SK-N-SH (cell line): ENCODE measurements at regions not wholly inside any gene's neighbourhood (a gene's known extent, or its start where the extent isn't known, plus 50 kb on each side); places are given as distances from the start of the nearest gene placed in this dataset.

Source experiments
- CTCF ChIA-PET: fragments of 300-600, 350-600 bp; formaldehyde crosslinking; extraction: SDS; loops from one replicate; lab custom pipeline; 2021; lab: Yijun Ruan, JAX
- POLR2A ChIA-PET: fragments of 350-600 bp; sonication (Branson Sonifier 250); formaldehyde crosslinking; extraction: SDS; loops from one replicate; lab custom pipeline; 2020; ENCODE audit warnings: antibody characterized with exemption, inconsistent platforms; lab: Yijun Ruan, JAX
- DNase-seq: peaks from one replicate; pipeline ENCODE4 v3.0.0; 2012
- H2AFZ ChIP-seq: fragments of 200-600 bp; sonication (generic); 2 replicates; pipeline ENCODE4 v1.8.1; 2016; ENCODE audit warnings: antibody characterized with exemption, mild to moderate bottlenecking, low read depth
- H3F3A ChIP-seq: fragments of 200-600 bp; sonication (generic); replicated peaks from 2 replicates; pipeline ENCODE3; 2016; ENCODE audit warnings: antibody characterized with exemption, mild to moderate bottlenecking; ENCODE audit not compliant: insufficient read depth
- H3K27ac ChIP-seq, 2 experiments: fragments of 200-500 bp in 1 of 2; fragments of 200-600 bp in 1 of 2; sonication (Bioruptor generic) in 1 of 2; sonication (generic), shearing (Covaris generic) in 1 of 2; 2 replicates each; pipeline versions ENCODE4 v1.5.1 to v1.6.1; 2014 to 2016; ENCODE audit warnings: low read depth in 2 of 2, inconsistent platforms in 1 of 2, low read length in 1 of 2, mild to moderate bottlenecking in 1 of 2, mixed read lengths in 1 of 2
- H3K27me3 ChIP-seq: fragments of 200-600 bp; sonication (generic), shearing (Covaris generic); 2 replicates; pipeline ENCODE4 v1.6.1; 2016; ENCODE audit warnings: mixed run types; ENCODE audit not compliant: insufficient read depth
- H3K36me3 ChIP-seq, 2 experiments: fragments of 200-500 bp in 1 of 2; fragments of 200-600 bp in 1 of 2; sonication (Bioruptor generic) in 1 of 2; sonication (generic) in 1 of 2; replicated peaks in 1 of 2; 2 replicates each; pipeline versions ENCODE3 to v1.5.1; 2014 to 2016; ENCODE audit warnings: low read length in 1 of 2, mild to moderate bottlenecking in 1 of 2; ENCODE audit not compliant: insufficient read depth in 2 of 2, control insufficient read depth in 1 of 2
- H3K4me1 ChIP-seq, 2 experiments: fragments of 200-500 bp in 1 of 2; fragments of 200-600 bp in 1 of 2; sonication (Bioruptor generic) in 1 of 2; sonication (generic), shearing (Covaris generic) in 1 of 2; 2 replicates each; pipeline versions ENCODE4 v1.5.1 to v1.6.1; 2014 to 2016; ENCODE audit warnings: low read depth in 1 of 2, low read length in 1 of 2, mixed run types in 1 of 2; ENCODE audit not compliant: insufficient read depth in 2 of 2, control insufficient read depth in 1 of 2
- H3K4me2 ChIP-seq: fragments of 200-600 bp; sonication (generic), shearing (Covaris generic); 2 replicates; pipeline ENCODE4 v1.6.1; 2017; ENCODE audit warnings: mixed run types
- H3K4me3 ChIP-seq, 2 experiments: fragments of 200-500 bp in 1 of 2; fragments of 200-600 bp in 1 of 2; sonication (Bioruptor generic) in 1 of 2; sonication (generic), shearing (Covaris generic) in 1 of 2; 2 replicates each; pipeline versions ENCODE4 v1.5.1 to v1.8.1; 2014 to 2016; ENCODE audit warnings: low read depth in 2 of 2, inconsistent platforms in 1 of 2, low read length in 1 of 2, mild to moderate bottlenecking in 1 of 2, mixed read lengths in 1 of 2, moderate library complexity in 1 of 2
- H3K79me2 ChIP-seq: fragments of 200-600 bp; sonication (generic); 2 replicates; pipeline ENCODE4 v1.8.1; 2017; ENCODE audit warnings: mild to moderate bottlenecking; ENCODE audit not compliant: insufficient read depth
- H3K9ac ChIP-seq: fragments of 200-600 bp; sonication (generic); 2 replicates; pipeline ENCODE4 v1.6.1; 2017; ENCODE audit warnings: mixed run types
- H3K9me2 ChIP-seq: fragments of 200-600 bp; sonication (generic); 2 replicates; pipeline ENCODE4 v1.6.1; 2017; ENCODE audit warnings: mixed run types
- H3K9me3 ChIP-seq: fragments of 200-600 bp; sonication (generic); 2 replicates; pipeline ENCODE4 v1.6.1; 2017; ENCODE audit warnings: mixed run types, mild to moderate bottlenecking, moderate library complexity
- H4K20me1 ChIP-seq: fragments of 200-600 bp; sonication (generic); 2 replicates; pipeline ENCODE4 v1.6.1; 2017; ENCODE audit warnings: mild to moderate bottlenecking, mixed run types; ENCODE audit not compliant: insufficient read depth
- FOSL2 ChIP-seq: IDR thresholded peaks from 2 replicates; pipeline ENCODE4 v1.4.0; 2012; ENCODE audit warnings: low read depth, mild to moderate bottlenecking, moderate library complexity, borderline replicate concordance
- GABPA ChIP-seq: IDR thresholded peaks from 2 replicates; pipeline ENCODE4 v1.4.0; 2012; ENCODE audit warnings: low read depth, mild to moderate bottlenecking
- GATA2 ChIP-seq: sonication (generic); formaldehyde crosslinking; IDR thresholded peaks from 2 replicates; pipeline ENCODE4 v1.5.0; 2020; ENCODE audit warnings: mild to moderate bottlenecking, missing genetic modification reagents
- IRF3 ChIP-seq: fragments of 150-350 bp; IDR thresholded peaks from 2 replicates; pipeline ENCODE4 v1.6.1; 2016; ENCODE audit warnings: mild to moderate bottlenecking, low read depth, low read length
- JUND ChIP-seq: IDR thresholded peaks from 2 replicates; pipeline ENCODE4 v1.4.0; 2012
- MAX ChIP-seq: IDR thresholded peaks from 2 replicates; pipeline ENCODE4 v1.4.0; 2012; ENCODE audit warnings: low read depth
- NFIC ChIP-seq: IDR thresholded peaks from 2 replicates; pipeline ENCODE4 v1.4.0; 2012; ENCODE audit warnings: borderline replicate concordance
- NRF1 ChIP-seq: IDR thresholded peaks from 2 replicates; pipeline ENCODE4 v1.6.1; 2012; ENCODE audit warnings: low read depth, mild to moderate bottlenecking, low read length
- PBX3 ChIP-seq: IDR thresholded peaks from 2 replicates; pipeline ENCODE4; 2012
- POLR2AphosphoS5 ChIP-seq: IDR thresholded peaks from 2 replicates; pipeline ENCODE4 v1.6.1; 2012; ENCODE audit warnings: low read depth, low read length
- RFX5 ChIP-seq: IDR thresholded peaks from 2 replicates; pipeline ENCODE4 v1.6.1; 2012; ENCODE audit warnings: mild to moderate bottlenecking, improper control_type of control experiment, low read length
- RXRA ChIP-seq: IDR thresholded peaks from 2 replicates; pipeline ENCODE4 v1.4.0; 2012; ENCODE audit warnings: low read depth, mild to moderate bottlenecking, borderline replicate concordance
- SIN3A ChIP-seq: IDR thresholded peaks from 2 replicates; pipeline ENCODE4 v1.6.1; 2012; ENCODE audit warnings: low read depth, mild to moderate bottlenecking, low read length, moderate library complexity, borderline replicate concordance
- SMC3 ChIP-seq: IDR thresholded peaks from 2 replicates; pipeline ENCODE4 v1.6.1; 2012; ENCODE audit warnings: low read depth, low read length, improper control_type of control experiment
- TAF1 ChIP-seq: IDR thresholded peaks from 2 replicates; pipeline ENCODE4 v1.6.1; 2012; ENCODE audit warnings: low read depth, mild to moderate bottlenecking, low read length, moderate library complexity, borderline replicate concordance
- TEAD4 ChIP-seq: IDR thresholded peaks from 2 replicates; pipeline ENCODE4 v1.4.0; 2012; ENCODE audit warnings: mild to moderate bottlenecking, borderline replicate concordance; ENCODE audit not compliant: insufficient read depth
- WGBS: methylation state at CpG from one replicate; pipeline ENCODE4 v1.1.6; 2017; ENCODE audit warnings: low lambda C conversion rate; 5-methylcytosine and 5-hydroxymethylcytosine counted together
- TF ChIP-seq, protein P1 (sequence below): fragments of 200-600 bp; sonication (generic); IDR thresholded peaks from 2 replicates; pipeline ENCODE4 v1.6.1; 2017; ENCODE audit warnings: antibody characterized with exemption, mild to moderate bottlenecking, moderate library complexity

DNA sequence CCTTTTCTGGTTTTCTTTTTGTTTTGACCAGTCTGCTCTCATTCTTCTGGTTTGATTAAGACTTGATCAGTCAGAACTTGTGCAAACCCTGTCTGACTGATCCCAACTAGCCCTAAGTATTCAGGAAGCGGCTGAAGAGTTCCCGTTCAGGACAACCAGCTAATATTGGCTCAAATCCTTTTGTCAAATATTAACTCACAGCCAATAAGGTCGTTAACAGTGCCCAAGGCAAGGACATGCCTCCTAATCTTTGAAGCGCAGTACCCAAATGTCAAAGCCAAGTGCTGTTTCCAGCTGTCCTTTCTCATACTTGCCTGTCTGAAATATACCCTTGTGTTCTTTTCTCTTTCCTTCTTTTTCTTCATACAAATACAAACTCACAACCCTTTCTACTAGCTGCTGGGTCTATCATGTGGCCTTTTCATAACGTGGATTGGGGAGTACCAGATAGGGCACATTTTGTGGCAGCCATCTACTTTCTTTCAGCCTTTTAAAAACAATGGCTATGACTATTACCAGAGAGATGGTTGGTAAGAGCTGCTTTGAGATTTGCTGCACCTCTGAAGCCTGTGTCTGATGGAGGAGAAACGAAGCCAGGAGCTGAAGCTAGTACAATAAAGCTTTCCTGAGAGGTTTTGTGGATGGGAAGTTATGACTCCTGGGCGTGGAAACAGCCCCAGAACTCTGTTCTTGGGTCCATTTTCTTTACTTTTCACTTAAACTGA is 266.4 kb upstream of the ZNF608 start:
- 67% methylated on average over 7 of the region's 7 CpGs for WGBS

GRCh38 chr5:125014202-125014601 is 267.8 kb upstream of the ZNF608 start:
- H3K36me3 ChIP-seq, result no peaks in the 10 kb centered on the region
- no peak overlapping the region for H3K4me2 ChIP-seq
- no peaks in the 10 kb centered on the region for H3K9me3 ChIP-seq
- DNase-seq, result no peak
- no peaks in the 10 kb centered on the region for H3K27me3 ChIP-seq
- H3K9ac ChIP-seq, result no peak overlapping the region
- no peaks in the 10 kb centered on the region for H3K79me2 ChIP-seq
- no peak overlapping the region for H2AFZ ChIP-seq
- 44% methylated on average over 1 of the region's 1 CpG for WGBS
- no peak overlapping the region for H3K27ac ChIP-seq
- H3K4me1 ChIP-seq, result no peaks in the 10 kb centered on the region
- H3K4me3 ChIP-seq, result no peak overlapping the region
- no peaks in the 10 kb centered on the region; the same call in 1 of the 2 replicates for H3K9me2 ChIP-seq
- ChIA-PET POLR2A (no interaction called here), CTCF (no interaction called here)
- no peaks in the 10 kb centered on the region for H4K20me1 ChIP-seq
- H3F3A ChIP-seq, result no peaks in the 10 kb centered on the region
- TF ChIP-seq IRF3, result no peak
- TF ChIP-seq TEAD4, result no peak
- TF ChIP-seq MAX, result no peak
- TF ChIP-seq NRF1, result no peak
- no peak for TF ChIP-seq PBX3
- no peak for TF ChIP-seq TAF1
- TF ChIP-seq GABPA, result no peak
- no peak for TF ChIP-seq RXRA
- TF ChIP-seq GATA2 (CRISPR knock-in tag), result no peak
- no peak for TF ChIP-seq SIN3A
- no peak for TF ChIP-seq JUND
- TF ChIP-seq FOSL2, result no peak
- no peak for TF ChIP-seq NFIC
- TF ChIP-seq, protein P1, sequence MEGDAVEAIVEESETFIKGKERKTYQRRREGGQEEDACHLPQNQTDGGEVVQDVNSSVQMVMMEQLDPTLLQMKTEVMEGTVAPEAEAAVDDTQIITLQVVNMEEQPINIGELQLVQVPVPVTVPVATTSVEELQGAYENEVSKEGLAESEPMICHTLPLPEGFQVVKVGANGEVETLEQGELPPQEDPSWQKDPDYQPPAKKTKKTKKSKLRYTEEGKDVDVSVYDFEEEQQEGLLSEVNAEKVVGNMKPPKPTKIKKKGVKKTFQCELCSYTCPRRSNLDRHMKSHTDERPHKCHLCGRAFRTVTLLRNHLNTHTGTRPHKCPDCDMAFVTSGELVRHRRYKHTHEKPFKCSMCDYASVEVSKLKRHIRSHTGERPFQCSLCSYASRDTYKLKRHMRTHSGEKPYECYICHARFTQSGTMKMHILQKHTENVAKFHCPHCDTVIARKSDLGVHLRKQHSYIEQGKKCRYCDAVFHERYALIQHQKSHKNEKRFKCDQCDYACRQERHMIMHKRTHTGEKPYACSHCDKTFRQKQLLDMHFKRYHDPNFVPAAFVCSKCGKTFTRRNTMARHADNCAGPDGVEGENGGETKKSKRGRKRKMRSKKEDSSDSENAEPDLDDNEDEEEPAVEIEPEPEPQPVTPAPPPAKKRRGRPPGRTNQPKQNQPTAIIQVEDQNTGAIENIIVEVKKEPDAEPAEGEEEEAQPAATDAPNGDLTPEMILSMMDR, result no peak

More for the DNA sequence above, 266.4 kb upstream of the ZNF608 start:
- Histone ChIP-seq H3K4me2 (no peak overlapping the region), H3K27me3 (no peaks in the 10 kb centered on the region), H3K4me1 (no peaks in the 10 kb centered on the region), H3K79me2 (no peaks in the 10 kb centered on the region), H4K20me1 (no peaks in the 10 kb centered on the region), H3K36me3 (no peaks in the 10 kb centered on the region), H3K9ac (no peak overlapping the region), H2AFZ (no peak overlapping the region), H3K4me3 (no peak overlapping the region), H3K27ac (no peak overlapping the region), H3K9me2 (no peaks in the 10 kb centered on the region; the same call in 1 of the 2 replicates), H3F3A (no peaks in the 10 kb centered on the region), H3K9me3 (no peaks in the 10 kb centered on the region)
- no peak for TF ChIP-seq GATA2 (CRISPR knock-in tag)
- no peak for TF ChIP-seq SMC3
- no peak for TF ChIP-seq TEAD4
- no peak for TF ChIP-seq RFX5
- no peak for TF ChIP-seq PBX3
- no peak for TF ChIP-seq NFIC
- no peak for TF ChIP-seq POLR2AphosphoS5
- DNase-seq, result no peak
- POLR2A ChIA-PET, result no interaction called here
- CTCF ChIA-PET, result interaction anchor here (0.6 to 1.6 kb wide), 2 partner anchors 8 to 15 kb away, joined by 3 to 4 read pairs; no protein-coding TSS in a partner anchor
